ENCODE measurements at regions not wholly inside any gene's neighbourhood (a gene's known extent, or its start where the extent isn't known, plus 50 kb on each side); places are given as distances from the start of the nearest gene placed in this dataset.

DNA sequence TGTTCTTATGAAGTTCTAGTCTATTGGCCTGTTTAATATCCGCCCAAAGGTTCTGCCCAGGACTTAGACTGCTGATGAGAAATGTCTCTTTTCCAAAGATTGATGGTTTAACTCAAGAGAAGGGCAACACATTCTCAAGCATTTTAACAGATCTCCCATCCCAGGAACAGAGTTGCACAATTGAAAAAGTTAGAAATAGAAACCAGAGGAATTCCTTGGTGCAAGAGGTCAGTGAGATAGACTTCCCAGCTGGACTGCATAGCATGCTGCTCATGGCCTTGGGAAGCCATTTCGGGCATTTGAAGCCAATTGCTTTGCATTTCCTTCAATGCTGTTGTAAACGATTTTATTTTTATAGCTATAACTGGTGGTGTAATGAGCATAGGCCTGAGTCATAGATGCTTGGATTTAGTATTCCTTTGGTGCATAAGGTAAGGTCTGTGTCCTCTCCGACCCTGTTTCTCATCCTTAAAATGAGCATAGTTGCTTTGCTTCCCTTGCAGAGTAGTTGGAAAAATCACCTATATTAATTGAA, 292.2 kb upstream of the JAG1 start:
- no peak overlapping the region for H3K4me3 ChIP-seq (replicated peaks in 1 of 3; ENCODE audit: insufficient read depth in 1 of 3, low read depth in 2 of 3, low read length in 3 of 3)
- in situ Hi-C loops (cut with HindIII; ENCODE audit: extremely low pct_ligation_motif_present, low pct_unique_long_range_greater_than_20kb) (no loop called here), intact Hi-C loops (cut with micrococcal nuclease; ENCODE audit: unreplicated experiment) (no loop called here)
- H3K4me1 ChIP-seq (ENCODE audit: insufficient read depth, low read length): no peaks in the 10 kb centered on the region
- no peaks in the 10 kb centered on the region for H3K27me3 ChIP-seq (ENCODE audit: control insufficient read depth in 1 of 2, insufficient read depth in 2 of 2, low read length in 2 of 2)
- no peak overlapping the region for H3K4me2 ChIP-seq (ENCODE audit: low read depth, low read length)
- no peak overlapping the region for H3K9ac ChIP-seq (ENCODE audit: insufficient read depth, low read depth, low read length)
- no peak for DNase-seq (ENCODE audit: low spot score)
- TF ChIP-seq ZNF781 (CRISPR knock-in tag; IDR thresholded peaks at IDR 0.05; ENCODE audit: borderline replicate concordance, not compliant biosample characterization) (no peak), ZNF343 (CRISPR knock-in tag; IDR thresholded peaks at IDR 0.05) (no peak), RBFOX2 (IDR thresholded peaks at IDR 0.05; ENCODE audit: low read depth, low read length) (no peak), U2AF2 (IDR thresholded peaks at IDR 0.05; ENCODE audit: low read depth, low read length) (no peak), ZBTB43 (CRISPR knock-in tag; conservative IDR thresholded peaks at IDR 0.05) (no peak), MLLT10 (CRISPR knock-in tag; IDR thresholded peaks at IDR 0.05) (no peak), ZNF235 (CRISPR knock-in tag; IDR thresholded peaks at IDR 0.05; ENCODE audit: borderline replicate concordance) (no peak), TBL1XR1 (IDR thresholded peaks at IDR 0.05; ENCODE audit: borderline replicate concordance, low read length, partially characterized antibody) (no peak), ISL2 (CRISPR knock-in tag; IDR thresholded peaks at IDR 0.05) (no peak), ZNF644 (CRISPR knock-in tag; IDR thresholded peaks at IDR 0.05; ENCODE audit: low read depth) (no peak), TEAD2 (CRISPR knock-in tag; IDR thresholded peaks at IDR 0.05) (no peak), MBD4 (IDR thresholded peaks at IDR 0.05; ENCODE audit: borderline replicate concordance, low read length) (no peak), THRA (CRISPR knock-in tag; IDR thresholded peaks at IDR 0.05; ENCODE audit: borderline replicate concordance) (no peak), FOXP4 (CRISPR knock-in tag; IDR thresholded peaks at IDR 0.05) (no peak), IKZF4 (CRISPR knock-in tag; IDR thresholded peaks at IDR 0.05; ENCODE audit: borderline replicate concordance, low read depth, not compliant biosample characterization) (no peak), ATRX (CRISPR knock-in tag; IDR thresholded peaks at IDR 0.05; ENCODE audit: borderline replicate concordance) (no peak), ZBTB25 (CRISPR knock-in tag; IDR thresholded peaks at IDR 0.05) (no peak)
- H3K36me3 ChIP-seq (replicated peaks in 1 of 2; ENCODE audit: control insufficient read depth in 1 of 2, insufficient read depth in 2 of 2, low read length in 2 of 2): no peaks in the 10 kb centered on the region
- CTCF ChIA-PET (ENCODE audit: low intra/inter-chr PET ratio, low total read pairs): no interaction called here
- POLR2A ChIA-PET: no interaction called here
- no peak overlapping the region for H2AFZ ChIP-seq (ENCODE audit: low read length)
- 3% methylated on average over 4 of the region's 4 CpGs for WGBS (ENCODE audit: low lambda C conversion rate)
- FAIRE-seq: no peak
- no TSS peak for BruUV-seq (replicated peaks)
- no peaks in the 10 kb centered on the region for H3K9me3 ChIP-seq (ENCODE audit: low read length)
- no peak for ATAC-seq
- H3K79me2 ChIP-seq (ENCODE audit: insufficient read depth, low read length): no peaks in the 10 kb centered on the region
- H3K27ac ChIP-seq (ENCODE audit: extremely low read length, insufficient read depth, low read length): no peak overlapping the region
- H4K20me1 ChIP-seq (ENCODE audit: insufficient read depth, low read length): no peaks in the 10 kb centered on the region
